OCI-LY7 (cell line): ENCODE measurements at regions not wholly inside any gene's neighbourhood (a gene's known extent, or its start where the extent isn't known, plus 50 kb on each side); places are given as distances from the start of the nearest gene placed in this dataset.

Experiments
- EZH2phosphoT487 ChIP-seq: fragments of 200-600 bp; sonication (generic); IDR thresholded peaks from 2 replicates; pipeline ENCODE4 v1.6.1; 2018; ENCODE audit warnings: low read depth, borderline replicate concordance, mild to moderate bottlenecking, mixed run types, antibody characterized with exemption, low read length, moderate library complexity, mixed read lengths
- TF ChIP-seq, protein P1 (sequence below): fragments of 200-600 bp; sonication (generic); conservative IDR thresholded peaks from 2 replicates; pipeline ENCODE4 v1.5.1; 2014; ENCODE audit warnings: mild to moderate bottlenecking, antibody characterized with exemption, low read length, moderate library complexity, mixed read lengths

DNA sequence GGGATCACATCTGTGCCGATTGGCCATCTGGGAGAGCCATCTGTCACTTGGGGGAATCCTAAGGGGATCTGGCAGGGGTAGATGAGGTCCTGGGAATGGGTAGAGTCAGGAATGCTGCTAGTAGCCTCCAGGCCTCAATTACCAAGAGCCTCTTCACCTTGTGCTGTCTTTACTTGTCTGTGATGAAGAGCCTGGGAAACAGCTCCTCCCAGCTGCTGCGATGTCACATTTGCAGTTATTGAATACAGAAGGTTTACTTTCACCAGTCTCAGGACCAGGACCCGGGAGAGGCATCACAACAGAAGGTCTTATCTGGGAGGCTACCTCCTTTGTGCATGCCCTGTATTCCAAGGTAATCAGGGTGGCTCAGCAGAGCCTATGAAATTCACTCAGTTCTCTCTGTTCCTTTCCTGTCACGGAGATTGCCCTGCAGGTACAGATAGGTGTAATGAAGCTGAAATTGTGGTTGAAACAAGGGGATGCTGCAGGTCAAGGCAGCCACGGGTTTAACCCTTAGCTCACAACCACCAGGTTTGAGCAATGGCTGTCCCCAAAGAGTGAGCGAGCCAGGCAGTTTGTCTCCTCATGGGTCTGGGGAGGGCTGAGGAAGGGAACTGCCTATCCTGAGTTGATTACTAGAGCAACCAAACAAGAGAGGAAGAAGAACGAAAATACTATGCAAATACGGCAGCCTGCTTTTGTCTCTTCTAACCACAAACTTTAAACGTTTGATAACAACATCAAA lies 298.9 kb upstream of the RORA start:
- TF ChIP-seq, protein P1, sequence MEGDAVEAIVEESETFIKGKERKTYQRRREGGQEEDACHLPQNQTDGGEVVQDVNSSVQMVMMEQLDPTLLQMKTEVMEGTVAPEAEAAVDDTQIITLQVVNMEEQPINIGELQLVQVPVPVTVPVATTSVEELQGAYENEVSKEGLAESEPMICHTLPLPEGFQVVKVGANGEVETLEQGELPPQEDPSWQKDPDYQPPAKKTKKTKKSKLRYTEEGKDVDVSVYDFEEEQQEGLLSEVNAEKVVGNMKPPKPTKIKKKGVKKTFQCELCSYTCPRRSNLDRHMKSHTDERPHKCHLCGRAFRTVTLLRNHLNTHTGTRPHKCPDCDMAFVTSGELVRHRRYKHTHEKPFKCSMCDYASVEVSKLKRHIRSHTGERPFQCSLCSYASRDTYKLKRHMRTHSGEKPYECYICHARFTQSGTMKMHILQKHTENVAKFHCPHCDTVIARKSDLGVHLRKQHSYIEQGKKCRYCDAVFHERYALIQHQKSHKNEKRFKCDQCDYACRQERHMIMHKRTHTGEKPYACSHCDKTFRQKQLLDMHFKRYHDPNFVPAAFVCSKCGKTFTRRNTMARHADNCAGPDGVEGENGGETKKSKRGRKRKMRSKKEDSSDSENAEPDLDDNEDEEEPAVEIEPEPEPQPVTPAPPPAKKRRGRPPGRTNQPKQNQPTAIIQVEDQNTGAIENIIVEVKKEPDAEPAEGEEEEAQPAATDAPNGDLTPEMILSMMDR: no peak
- no peak for TF ChIP-seq EZH2phosphoT487
